HG02763 (cell line): ENCODE measurements at regions not wholly inside any gene's neighbourhood (a gene's known extent, or its start where the extent isn't known, plus 50 kb on each side); places are given as distances from the start of the nearest gene placed in this dataset.
A peak's percentile ranks its signal among the peaks of the same experiment; 100 is the strongest.

Experiments
- ATAC-seq: cut with Tn5 transposase; IDR thresholded peaks from one replicate; pipeline ENCODE4 v1.9.1; 2021; ENCODE audit warnings: mild to moderate bottlenecking, moderate library complexity; ENCODE audit not compliant: unreplicated experiment

DNA sequence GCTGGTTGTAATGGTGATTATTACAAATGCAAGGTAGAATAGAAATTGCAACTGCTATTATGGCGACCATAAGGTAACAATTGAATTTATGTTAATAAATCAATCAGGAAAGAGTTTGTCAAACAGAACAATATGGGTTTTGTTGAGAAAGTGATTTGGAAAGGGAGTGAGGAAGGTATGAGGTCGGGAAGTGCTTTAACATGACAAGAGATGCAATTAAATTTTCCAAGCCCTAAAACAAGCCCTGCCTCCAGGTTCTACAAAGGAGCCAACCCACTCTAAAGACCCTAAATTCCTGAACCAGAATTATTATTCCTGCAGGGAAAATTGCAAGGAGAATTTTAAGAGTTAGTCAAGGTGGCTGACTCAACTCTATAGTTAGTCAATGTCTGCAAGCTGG lies 363.7 kb downstream of the BMPER start:
- no peak for ATAC-seq

DNA sequence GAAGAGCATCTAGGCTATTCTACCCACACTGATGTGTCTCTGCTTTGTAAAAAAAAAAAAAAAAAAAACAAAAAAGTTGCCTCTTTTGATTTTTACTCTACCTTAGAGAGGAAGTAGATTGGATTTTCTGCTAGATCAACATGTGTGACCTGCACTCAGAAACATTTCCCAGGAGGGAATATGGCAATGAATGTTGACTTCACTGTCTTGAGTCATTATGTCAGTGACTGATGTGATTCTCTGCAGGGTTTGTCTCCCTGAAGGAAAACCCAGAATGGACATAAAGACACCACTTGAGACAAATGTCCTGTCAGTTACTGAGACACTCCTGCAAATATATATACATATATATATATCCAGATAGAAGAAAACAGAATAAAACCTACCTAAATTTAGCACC lies 370.3 kb downstream of the BMPER start:
- ATAC-seq: no peak

DNA sequence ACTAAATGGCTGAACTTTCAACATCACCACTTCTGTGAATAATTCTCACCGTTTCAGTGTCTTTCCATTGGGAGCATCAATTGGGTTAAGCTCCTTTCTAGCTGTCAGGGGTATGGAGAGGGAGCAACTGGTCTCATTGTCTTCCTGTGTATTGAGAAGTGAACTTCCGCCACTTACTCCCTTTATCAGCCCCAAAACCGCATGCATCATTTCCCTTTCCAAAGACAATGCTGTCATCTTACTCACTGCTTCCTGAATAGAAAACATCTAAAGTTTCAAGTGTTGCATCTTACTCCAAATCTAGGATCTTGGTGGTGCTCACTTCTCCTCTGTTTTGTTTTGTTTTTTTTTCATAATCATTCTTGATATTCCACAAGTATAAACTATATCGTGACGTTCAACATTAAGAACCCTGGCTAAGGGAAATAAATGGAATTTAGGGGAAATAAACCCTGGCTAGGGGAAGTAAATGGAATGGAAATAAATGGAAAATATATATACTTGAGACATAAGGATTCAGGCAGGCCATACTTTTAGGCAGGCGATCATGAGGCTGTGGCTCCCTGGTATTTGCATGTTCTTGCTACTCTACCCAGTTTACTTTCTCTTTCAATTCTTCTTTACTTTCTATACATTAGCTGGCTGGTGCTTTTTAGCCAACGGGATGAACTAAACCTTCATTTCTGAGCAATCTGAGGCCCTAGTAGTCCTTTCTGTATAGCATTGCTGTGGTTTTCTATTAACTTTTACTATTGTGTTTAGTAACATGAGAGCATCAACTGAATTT lies 371.9 kb downstream of the BMPER start:
- peak; percentile 61 for ATAC-seq

DNA sequence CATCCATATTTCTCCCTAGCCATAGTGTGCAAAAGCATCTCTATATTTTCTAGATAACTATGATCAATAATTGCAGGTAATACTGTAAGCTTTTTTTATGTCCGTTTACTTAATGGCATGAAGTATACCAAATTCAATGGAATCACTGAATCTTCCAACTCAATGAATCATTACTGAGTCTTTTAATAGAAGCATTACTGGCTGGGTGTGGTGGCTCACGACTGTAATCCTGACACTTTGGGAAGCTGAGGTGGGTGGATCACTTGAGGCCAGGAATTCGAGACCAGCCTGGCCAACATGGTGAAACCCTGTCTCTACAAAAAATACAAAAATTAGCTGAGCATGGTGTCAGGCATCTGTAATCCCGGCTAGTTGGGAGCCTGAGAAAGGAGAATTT lies 372.5 kb downstream of the BMPER start:
- ATAC-seq: no peak

DNA sequence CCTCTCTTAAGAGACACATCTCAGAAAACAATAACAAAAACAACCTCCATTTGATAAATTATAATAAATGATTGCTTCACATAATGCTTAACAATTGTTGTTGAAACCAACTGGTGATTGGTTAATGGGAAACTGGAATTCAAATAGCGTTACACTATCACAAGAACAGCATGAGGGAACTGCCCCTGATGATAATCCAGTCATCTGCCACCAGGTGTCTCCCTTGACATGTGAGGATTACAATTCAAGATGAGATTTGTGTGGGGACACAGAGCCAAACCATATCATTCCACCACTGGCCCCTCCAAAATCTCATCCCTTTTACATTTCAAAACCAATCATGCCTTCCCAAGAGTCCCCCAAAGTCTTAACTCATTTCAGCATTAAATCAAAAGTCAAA lies 375.9 kb downstream of the BMPER start:
- ATAC-seq: no peak

DNA sequence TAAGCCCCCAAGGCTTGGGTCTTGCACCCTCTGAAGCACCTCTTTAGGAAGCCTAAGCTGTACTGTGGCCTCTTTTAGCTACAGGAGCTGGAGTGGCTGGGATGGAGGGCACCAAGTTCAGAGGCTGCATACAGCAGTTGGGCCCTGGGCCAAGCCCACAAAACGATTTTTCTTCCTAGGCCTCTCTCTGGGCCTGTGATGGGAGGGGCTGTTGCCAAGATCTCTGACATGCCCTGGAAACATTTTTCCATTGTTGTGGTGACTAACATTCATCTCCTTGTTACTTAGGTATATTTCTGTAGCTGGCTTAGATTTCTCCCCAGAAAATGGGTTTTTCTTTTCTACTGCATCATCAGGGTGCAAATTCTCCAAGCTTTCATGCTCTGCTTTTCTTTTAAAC lies 375.7 kb upstream of the NPSR1 start:
- no peak for ATAC-seq

DNA sequence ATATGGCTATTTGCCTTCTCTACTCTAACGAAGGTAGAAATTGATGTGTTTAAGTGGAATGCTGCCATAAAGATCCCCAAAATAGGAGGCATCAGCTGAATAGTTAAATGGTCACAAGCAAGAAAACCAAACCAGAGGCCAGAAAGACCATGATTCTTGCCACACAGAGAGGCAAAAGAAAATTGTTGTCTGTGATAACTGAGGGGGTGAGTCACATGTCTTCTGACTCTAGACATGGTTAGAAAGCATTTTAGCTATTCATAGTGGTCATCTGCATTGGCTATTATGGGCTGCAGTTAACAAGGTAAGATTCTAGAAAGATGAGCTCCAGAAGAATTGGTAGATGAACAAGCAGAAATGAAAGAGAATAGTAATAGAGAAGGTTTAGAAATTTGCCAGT lies 361.4 kb upstream of the NPSR1 start:
- ATAC-seq: no peak

DNA sequence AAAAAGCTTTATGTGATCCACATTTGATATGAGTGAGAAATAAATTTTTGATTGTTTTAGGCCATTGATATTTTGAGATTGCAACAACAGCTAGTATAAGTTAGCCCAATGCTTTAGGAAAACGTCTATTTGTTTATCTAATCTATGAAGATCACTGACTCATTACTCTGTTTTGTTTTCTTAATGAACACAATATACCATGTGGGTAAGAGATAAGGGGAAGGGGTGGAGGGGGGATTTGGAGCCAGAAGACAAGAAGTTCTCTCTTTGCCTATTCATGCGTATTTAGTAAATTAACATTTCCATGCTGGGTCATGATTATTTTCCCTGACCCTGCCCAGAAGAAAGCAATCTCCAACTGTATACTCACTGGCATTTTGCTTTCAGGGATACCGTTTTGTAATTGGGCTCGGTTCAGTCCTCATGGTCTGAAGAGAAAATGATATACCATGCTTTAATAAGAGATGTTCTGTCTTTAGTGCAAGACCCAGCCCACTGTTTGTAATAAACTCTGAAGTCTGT lies 359.5 kb upstream of the NPSR1 start:
- ATAC-seq: no peak

DNA sequence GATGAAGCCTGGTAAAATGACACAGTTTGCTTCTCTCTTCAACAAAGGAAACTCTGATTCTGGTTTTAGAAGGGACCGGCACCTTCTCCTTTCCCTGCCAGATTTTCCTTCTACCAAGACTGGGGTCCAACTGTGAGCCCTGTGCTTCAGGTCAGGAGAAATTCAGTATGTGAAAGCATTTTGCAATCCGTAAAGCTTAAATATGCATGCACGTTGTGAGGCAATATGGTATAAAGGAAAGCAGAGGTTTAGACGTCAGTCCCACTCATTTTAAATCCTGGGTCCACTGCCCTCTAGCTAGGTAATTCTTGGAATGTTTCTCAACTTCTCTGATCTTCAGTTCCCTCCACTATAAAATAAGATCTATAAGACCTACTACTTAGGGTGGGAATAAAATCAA lies 359.0 kb upstream of the NPSR1 start:
- ATAC-seq: no peak

DNA sequence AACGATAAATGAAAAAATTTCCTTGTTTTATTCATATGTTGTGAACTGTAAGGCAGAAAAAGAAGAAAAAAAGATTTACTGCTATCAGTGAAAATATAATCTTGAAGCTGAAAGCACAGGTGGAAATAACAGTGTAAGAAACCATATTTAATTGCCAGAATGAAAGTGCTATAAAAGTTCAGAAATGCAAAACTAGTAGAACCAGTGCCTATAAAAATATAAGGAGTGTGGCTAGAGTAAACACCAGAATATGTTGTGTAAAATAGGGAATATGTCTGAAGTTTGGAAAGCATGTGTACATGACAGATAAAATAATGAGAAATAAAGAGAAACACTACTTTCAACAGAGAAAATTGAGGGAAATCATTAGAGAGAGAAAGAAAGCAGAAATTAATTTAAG lies 350.5 kb upstream of the NPSR1 start:
- ATAC-seq: no peak

DNA sequence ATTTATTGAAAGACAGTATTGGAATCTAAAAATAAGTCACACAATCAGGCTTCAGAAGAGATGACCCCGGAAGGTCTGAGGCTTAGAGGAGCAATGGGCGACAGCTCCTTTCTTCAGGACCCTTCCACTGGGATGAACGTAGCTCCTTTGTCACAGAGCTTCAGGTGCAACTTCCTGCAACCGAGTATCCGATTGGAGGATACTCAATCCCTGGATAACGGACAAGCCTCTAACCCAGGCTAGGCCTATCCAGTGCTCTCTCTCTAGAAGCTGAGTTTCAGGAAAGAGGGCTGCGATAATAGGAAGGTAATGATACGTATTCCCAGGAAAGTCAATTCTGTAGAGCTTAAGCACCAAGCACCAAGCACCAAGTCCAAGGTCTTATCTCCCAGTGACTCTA lies 349.4 kb upstream of the NPSR1 start:
- ATAC-seq: no peak

DNA sequence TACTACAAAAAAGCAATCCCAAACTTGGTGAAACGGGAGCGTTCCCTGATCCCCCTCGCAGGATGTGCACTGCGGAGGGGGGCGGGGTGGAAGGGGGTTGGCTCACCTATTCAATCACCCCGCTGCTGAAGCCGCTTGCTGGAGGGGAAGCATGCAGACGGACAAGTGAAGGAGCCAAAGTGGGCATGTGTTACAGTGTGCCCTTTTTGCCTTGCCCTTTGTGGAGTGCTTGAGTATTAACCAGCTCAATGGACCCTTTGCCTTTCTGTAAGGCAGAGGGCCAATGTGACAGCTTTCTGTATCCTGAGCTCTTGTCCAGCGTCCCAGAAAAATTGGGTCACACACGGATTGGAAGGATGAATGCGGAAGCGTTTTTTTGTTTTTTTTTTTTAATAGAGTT lies 348.9 kb upstream of the NPSR1 start:
- ATAC-seq: no peak

DNA sequence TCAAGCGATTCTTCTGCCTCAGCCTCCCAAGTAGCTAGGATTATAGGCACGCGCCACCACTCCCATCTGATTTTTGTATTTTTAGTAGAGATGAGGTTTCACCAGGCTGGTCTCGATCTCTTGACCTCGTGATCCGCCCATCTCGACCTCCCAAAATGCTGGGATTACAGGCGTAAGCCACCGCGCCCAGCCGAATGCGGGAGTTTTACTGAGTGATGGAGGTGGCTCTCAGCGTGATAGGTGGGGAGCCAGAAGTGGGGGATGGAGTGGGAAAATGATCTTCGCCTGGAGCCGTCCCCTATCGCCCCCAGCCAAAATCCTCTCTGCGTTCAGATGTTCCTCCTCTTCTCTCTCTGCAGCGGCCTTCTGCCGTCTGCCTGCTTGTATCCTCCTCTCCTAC lies 348.4 kb upstream of the NPSR1 start:
- ATAC-seq: no peak

DNA sequence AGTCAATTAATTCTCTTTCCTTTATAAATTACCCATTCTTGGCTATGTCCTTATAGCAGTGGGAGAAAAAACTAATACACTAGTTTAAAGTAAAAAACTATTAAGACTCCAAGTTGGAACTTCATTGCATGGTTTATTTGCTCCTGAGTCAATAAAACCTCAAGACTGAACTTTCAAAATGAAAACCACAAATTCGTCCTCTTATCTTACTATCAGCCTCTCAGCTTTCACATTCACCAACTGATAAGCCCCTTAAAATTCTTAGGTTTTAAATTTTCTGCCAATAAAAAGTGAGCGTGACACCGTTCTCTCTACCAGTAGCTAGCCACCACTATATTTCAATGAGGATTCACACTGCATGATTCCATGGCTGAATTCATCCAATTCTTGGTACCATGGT lies 346.4 kb upstream of the NPSR1 start:
- ATAC-seq: no peak

DNA sequence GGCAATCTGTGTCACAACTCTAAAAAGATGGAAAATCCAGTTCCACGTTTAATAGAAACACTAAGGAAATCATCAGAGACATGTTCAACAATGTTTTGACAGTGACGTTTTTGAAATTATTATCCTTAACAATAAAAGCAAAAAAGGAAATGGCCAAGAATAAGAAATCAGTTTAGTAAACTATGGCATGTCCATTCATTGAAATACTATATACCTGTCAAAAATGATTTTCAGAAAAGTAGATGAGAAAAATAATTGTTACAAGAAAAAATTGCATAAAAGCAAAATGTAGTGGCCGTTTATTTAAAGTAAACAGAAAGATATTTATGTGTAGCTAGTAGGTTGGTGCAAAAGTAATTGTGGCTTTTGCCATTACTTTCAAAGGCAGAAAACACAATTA lies 345.4 kb upstream of the NPSR1 start:
- no peak for ATAC-seq

DNA sequence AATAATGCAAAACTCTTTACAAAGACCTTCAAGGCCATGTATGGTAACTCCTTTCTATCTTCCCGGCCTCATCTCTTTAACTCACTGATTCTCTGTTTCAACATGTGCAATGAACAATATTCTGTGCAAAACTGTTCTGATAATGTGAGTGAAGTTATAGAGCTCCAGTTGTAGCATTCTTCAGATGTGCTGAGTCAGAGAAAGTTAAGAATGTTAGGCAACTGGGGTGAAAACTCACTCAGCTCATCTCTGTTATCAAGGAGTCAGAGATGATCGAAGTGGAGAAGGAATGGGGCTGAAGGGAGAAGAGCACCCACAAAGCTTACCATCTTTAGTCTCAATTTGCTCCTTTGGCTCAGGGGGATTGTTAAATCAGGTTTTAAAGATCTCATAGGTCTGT lies 344.7 kb upstream of the NPSR1 start:
- no peak for ATAC-seq

DNA sequence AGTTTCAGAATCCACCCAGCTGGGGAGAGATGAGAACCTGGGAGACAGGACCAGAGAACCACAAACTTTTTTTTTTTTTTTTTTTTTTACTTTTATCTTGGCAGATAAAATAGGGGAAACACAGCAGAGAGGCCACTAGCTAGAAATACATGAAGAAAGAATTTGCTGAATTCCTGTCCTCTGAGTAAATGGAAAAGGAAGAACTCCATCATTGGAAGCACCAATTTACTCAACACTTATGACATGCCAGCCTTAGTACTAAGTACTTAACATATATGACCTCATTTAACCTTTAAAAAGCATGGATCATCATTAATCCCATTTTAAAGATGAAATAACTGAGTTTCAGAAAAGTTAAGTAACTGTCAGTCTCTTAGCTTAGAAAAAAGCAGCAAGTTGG lies 343.0 kb upstream of the NPSR1 start:
- ATAC-seq: no peak

DNA sequence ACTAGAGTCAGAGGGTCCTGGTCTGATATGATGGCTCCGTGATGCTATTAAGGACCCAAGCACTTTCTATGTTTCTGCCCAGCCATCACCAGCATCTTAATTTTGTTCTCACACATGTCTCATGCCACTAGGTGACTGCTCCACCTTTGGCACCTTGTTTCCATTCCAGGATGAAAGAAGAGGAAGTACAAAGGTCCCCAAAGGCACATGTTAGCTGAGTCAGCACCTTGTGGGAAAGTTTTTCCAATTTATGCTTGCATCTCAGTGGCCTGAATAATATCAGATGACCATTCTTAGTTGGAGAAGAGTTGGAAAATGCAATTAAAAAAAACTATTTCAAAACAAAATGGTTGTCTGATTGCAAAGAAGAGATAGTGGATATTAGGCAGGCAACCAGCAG lies 341.0 kb upstream of the NPSR1 start:
- ATAC-seq: no peak

DNA sequence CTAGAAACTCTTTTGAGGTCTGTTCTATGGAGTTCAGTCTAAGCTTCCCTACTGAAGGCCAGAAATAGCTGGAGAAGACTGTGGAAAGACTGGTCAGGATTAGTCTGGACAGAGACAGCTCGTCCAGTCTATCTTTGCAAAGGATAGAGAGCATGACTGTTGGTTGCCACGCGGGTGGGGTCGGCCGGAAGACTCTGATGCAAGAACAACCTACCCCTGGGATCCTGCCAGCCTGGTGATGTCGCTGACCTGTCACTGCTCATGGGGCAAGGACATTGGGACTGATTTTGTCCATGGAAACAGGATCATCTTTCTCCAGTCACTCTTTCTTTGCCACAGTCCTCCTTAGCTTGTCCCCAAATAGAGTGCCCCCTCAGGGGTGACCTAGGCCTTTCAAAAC lies 337.6 kb upstream of the NPSR1 start:
- no peak for ATAC-seq

DNA sequence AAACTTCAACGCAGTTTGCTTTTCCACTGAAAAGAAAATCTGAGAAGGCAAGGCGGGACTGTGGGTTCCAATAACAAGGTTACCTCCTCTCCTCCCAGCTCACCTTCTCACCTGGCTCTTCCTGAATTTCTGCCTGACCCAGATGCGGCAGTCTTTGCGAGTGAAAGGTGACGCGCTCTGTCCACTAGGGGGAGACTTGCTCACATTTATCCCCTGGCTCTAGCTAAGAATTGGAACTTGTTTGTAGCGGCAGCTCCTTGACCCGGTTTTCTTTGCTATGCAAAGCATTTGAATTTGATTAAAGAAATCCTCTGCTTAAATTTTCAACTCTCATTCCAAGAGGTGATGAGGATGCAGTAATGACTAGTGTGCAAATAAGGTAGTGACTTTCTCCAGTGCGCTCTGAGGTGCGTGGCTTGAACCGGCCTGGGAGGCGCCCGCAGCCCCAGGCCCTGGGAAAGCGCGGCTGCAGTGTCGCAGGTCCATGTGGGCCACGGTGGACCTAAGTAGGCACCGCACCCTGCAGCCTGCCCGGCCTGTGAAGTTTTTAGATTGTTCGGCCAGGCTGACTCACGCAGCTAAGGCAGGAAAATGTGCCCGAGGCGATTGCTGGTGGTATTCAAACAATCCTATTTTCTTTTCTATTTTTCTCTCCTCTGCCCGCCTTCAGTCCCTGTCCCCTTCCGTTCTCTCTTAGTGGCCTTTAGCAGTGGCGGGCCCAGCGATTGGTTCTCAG lies 336.9 kb upstream of the NPSR1 start:
- peak; percentile 89 for ATAC-seq

DNA sequence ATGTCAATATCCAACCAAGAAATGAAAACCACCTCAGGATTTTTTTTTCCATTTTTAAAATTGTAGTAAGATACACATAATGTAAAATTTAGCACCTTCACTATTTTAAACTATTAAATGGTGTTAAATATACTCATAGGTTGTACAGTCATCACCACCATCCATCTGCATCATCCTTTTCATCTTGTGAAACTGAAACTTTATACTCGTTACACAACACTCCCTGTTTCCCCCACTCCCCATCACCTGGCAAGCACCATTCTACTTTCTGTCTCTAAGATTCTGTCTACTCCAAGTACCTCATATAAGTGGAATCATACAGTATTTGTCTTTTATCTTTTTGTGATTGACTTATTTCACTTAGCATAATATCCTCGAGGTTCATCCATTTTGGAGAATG lies 335.2 kb upstream of the NPSR1 start:
- ATAC-seq: no peak

DNA sequence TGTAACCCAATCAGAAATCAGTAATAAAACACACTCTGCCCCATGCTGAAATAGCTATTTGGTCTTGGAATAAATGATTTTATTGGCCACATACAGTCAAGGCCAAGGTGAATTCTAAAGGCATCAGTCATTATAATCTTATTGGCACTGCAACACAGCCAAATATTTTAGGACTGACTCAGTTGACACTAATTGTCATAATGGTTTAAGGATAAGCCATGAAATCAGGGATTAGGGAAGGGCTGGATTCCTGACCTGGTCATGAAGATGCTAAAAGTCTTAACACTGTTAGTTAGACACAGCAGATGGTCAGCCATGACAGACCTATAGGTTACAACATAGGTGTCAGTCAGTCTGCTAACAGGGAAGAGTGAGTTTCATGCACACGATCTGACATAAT lies 330.3 kb upstream of the NPSR1 start:
- no peak for ATAC-seq
